GM08714 (cell line): ENCODE measurements at regions not wholly inside any gene's neighbourhood (a gene's known extent, or its start where the extent isn't known, plus 50 kb on each side); places are given as distances from the start of the nearest gene placed in this dataset.

Experiments
- H3K4me3 ChIP-seq: fragments of 200-500 bp; sonication (Bioruptor generic); 2 replicates; pipeline ENCODE4 v1.5.1; 2014; ENCODE audit warnings: mild to moderate bottlenecking, low read length, inconsistent platforms
- ZNF274 ChIP-seq: IDR thresholded peaks from 2 replicates; pipeline ENCODE4 v1.6.1; 2012; ENCODE audit warnings: mild to moderate bottlenecking, low read depth, low read length

- H3K4me3 ChIP-seq = no peak overlapping the region
Observed at GRCh38 chr2:103959174-103960128, 894.5 kb upstream of the POU3F3 start.

GRCh38 chr2:103960129-103960513 lies 893.8 kb upstream of the POU3F3 start:
- no peak for TF ChIP-seq ZNF274
- H3K4me3 ChIP-seq = no peak overlapping the region

More at GRCh38 chr2:103959174-103960128, 894.5 kb upstream of the POU3F3 start:
- no peak for TF ChIP-seq ZNF274

GRCh38 chr2:103960951-103961350 lies 893.0 kb upstream of the POU3F3 start:
- no peak for TF ChIP-seq ZNF274
- no peak overlapping the region for H3K4me3 ChIP-seq

GRCh38 chr2:103961862-103962261 lies 892.1 kb upstream of the POU3F3 start:
- H3K4me3 ChIP-seq = no peak overlapping the region
- TF ChIP-seq ZNF274 = no peak

- H3K4me3 ChIP-seq = no peak overlapping the region
- TF ChIP-seq ZNF274 = no peak
Observed at GRCh38 chr2:103962670-103963069, 891.2 kb upstream of the POU3F3 start.

GRCh38 chr2:103963146-103963725 lies 890.7 kb upstream of the POU3F3 start:
- no peak overlapping the region for H3K4me3 ChIP-seq
- TF ChIP-seq ZNF274 = no peak

- no peak overlapping the region for H3K4me3 ChIP-seq
- no peak for TF ChIP-seq ZNF274
Observed at GRCh38 chr2:103977241-103977640, 876.7 kb upstream of the POU3F3 start.

GRCh38 chr2:103977668-103978067 lies 876.2 kb upstream of the POU3F3 start:
- no peak for TF ChIP-seq ZNF274
- H3K4me3 ChIP-seq = no peak overlapping the region

- no peak overlapping the region for H3K4me3 ChIP-seq
- no peak for TF ChIP-seq ZNF274
Observed at GRCh38 chr2:103980401-103980800, 873.5 kb upstream of the POU3F3 start.

- no peak for TF ChIP-seq ZNF274
- no peak overlapping the region for H3K4me3 ChIP-seq
Observed at GRCh38 chr2:103982691-103983090, 871.2 kb upstream of the POU3F3 start.

- TF ChIP-seq ZNF274 = no peak
Observed at GRCh38 chr2:103986001-103986400, 867.9 kb upstream of the POU3F3 start.

GRCh38 chr2:103991591-103991990 lies 862.3 kb upstream of the POU3F3 start:
- TF ChIP-seq ZNF274 = no peak
- H3K4me3 ChIP-seq = no peak overlapping the region

More at GRCh38 chr2:103986001-103986400, 867.9 kb upstream of the POU3F3 start:
- no peak overlapping the region for H3K4me3 ChIP-seq

GRCh38 chr2:104004821-104005220 lies 849.1 kb upstream of the POU3F3 start:
- TF ChIP-seq ZNF274 = no peak
- H3K4me3 ChIP-seq = no peak overlapping the region

- TF ChIP-seq ZNF274 = no peak
- H3K4me3 ChIP-seq = no peak overlapping the region
Observed at GRCh38 chr2:104016801-104017200, 837.1 kb upstream of the POU3F3 start.

GRCh38 chr2:104023306-104023705 lies 830.6 kb upstream of the POU3F3 start:
- no peak overlapping the region for H3K4me3 ChIP-seq
- no peak for TF ChIP-seq ZNF274
